ENCODE measurements at regions not wholly inside any gene's neighbourhood (a gene's known extent, or its start where the extent isn't known, plus 50 kb on each side); places are given as distances from the start of the nearest gene placed in this dataset.

DNA sequence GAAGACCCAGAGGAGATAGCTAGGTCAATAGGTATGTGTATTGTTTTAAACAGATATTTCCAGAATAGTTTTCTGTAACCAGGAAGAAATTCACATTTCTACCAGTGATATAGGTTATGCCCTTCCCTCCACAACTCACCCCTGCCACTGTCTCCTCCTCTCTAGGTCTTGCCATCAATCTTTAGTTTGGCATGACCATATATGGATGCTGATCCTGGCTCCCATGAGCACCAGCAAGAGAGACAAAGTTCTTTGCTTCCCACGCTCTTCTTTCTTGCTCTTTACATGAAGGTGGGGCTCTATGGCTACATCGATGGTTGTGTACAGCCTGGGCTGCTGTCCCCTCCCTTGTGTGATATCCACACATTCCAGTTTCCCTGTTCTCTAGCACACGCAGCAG lies 459.4 kb upstream of the ID4 start:
- H3K36me3 ChIP-seq (ENCODE audit: insufficient read depth, low read length) = no peaks in the 10 kb centered on the region
- no peaks in the 10 kb centered on the region for H3K4me1 ChIP-seq (ENCODE audit: insufficient read depth, low read length, severe bottlenecking)
- no peaks in the 10 kb centered on the region for H3K79me2 ChIP-seq (ENCODE audit: insufficient read depth, low read length)
- no peaks in the 10 kb centered on the region for H3K27me3 ChIP-seq (ENCODE audit: insufficient read depth, low read length)
- no peak overlapping the region for H3K4me3 ChIP-seq (ENCODE audit: low read depth, low read length, poor library complexity, severe bottlenecking)
- H3F3A ChIP-seq (ENCODE audit: insufficient read depth, low read length) = no peaks in the 10 kb centered on the region
- H3K9me3 ChIP-seq (ENCODE audit: low read length) = no peaks in the 10 kb centered on the region
- H3K9me2 ChIP-seq (ENCODE audit: low read depth, low read length) = no peaks in the 10 kb centered on the region
- no peak overlapping the region for H3K9ac ChIP-seq (ENCODE audit: low read length)
- no peak overlapping the region for H3K27ac ChIP-seq (ENCODE audit: low read depth, low read length, poor library complexity, severe bottlenecking)
- no peak overlapping the region for H3K4me2 ChIP-seq (ENCODE audit: low read length)
- TF ChIP-seq, protein P1, sequence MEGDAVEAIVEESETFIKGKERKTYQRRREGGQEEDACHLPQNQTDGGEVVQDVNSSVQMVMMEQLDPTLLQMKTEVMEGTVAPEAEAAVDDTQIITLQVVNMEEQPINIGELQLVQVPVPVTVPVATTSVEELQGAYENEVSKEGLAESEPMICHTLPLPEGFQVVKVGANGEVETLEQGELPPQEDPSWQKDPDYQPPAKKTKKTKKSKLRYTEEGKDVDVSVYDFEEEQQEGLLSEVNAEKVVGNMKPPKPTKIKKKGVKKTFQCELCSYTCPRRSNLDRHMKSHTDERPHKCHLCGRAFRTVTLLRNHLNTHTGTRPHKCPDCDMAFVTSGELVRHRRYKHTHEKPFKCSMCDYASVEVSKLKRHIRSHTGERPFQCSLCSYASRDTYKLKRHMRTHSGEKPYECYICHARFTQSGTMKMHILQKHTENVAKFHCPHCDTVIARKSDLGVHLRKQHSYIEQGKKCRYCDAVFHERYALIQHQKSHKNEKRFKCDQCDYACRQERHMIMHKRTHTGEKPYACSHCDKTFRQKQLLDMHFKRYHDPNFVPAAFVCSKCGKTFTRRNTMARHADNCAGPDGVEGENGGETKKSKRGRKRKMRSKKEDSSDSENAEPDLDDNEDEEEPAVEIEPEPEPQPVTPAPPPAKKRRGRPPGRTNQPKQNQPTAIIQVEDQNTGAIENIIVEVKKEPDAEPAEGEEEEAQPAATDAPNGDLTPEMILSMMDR (IDR thresholded peaks at IDR 0.05; ENCODE audit: low read length) = no peak
- no peak overlapping the region for H2AFZ ChIP-seq (ENCODE audit: low read length)
- H4K20me1 ChIP-seq (ENCODE audit: insufficient read depth, low read length) = no peaks in the 10 kb centered on the region

DNA sequence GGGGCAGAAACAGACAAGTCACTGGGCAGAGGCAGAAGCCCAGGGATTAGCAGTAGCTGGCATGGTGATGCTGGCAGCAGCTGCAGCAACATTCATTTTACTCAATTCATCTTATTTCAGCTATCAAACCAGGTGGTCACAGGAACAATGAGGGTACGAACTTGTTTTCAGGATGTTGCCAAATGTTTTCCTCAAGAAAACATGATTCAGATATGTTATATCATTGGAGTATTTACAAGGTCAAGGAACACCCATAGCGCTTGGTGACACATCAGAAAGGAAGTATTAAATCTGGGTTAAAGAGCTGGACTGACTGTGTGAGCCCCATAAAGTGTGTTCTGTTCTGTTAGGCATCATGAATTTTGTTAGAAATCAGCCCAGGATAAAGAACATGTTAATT lies 456.9 kb upstream of the ID4 start:
- no peaks in the 10 kb centered on the region for H4K20me1 ChIP-seq (ENCODE audit: insufficient read depth, low read length)
- H3K9ac ChIP-seq (ENCODE audit: low read length) = no peak overlapping the region
- H3K9me3 ChIP-seq (ENCODE audit: low read length) = no peaks in the 10 kb centered on the region
- H3K79me2 ChIP-seq (ENCODE audit: insufficient read depth, low read length) = no peaks in the 10 kb centered on the region
- H3K4me2 ChIP-seq (ENCODE audit: low read length) = no peak overlapping the region
- H3K4me3 ChIP-seq (ENCODE audit: low read depth, low read length, poor library complexity, severe bottlenecking) = no peak overlapping the region
- H3K36me3 ChIP-seq (ENCODE audit: insufficient read depth, low read length) = no peaks in the 10 kb centered on the region
- no peak overlapping the region for H2AFZ ChIP-seq (ENCODE audit: low read length)
- H3K9me2 ChIP-seq (ENCODE audit: low read depth, low read length) = no peaks in the 10 kb centered on the region
- TF ChIP-seq, protein P1 (IDR thresholded peaks at IDR 0.05; ENCODE audit: low read length) = no peak
- TF ChIP-seq EZH2 (IDR thresholded peaks at IDR 0.05; ENCODE audit: borderline replicate concordance, low read length) = no peak
- no peaks in the 10 kb centered on the region for H3F3A ChIP-seq (ENCODE audit: insufficient read depth, low read length)
- H3K4me1 ChIP-seq (ENCODE audit: insufficient read depth, low read length, severe bottlenecking) = no peaks in the 10 kb centered on the region
- H3K27ac ChIP-seq (ENCODE audit: low read depth, low read length, poor library complexity, severe bottlenecking) = no peak overlapping the region
- no peaks in the 10 kb centered on the region for H3K27me3 ChIP-seq (ENCODE audit: insufficient read depth, low read length)

DNA sequence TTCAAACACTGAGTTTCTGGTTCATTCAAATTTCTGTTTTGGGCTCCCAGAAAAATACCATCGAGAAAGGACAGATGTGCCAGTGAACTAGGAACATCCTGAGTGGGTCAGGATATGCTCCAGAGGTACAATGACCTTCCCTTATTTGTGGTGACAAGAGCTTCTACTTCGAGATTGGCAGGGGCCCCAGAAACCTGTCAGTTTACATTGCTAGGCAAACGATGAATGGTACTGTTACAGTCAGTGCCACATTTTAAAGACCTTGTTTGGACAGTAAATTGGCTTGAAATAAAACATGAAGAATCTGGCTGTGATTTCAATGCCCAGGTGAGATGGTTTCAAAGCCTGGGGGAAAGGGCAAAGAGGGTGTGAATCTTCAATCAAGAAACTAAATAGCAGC lies 454.5 kb upstream of the ID4 start:
- no peaks in the 10 kb centered on the region for H3K9me2 ChIP-seq (ENCODE audit: low read depth, low read length)
- H3K36me3 ChIP-seq (ENCODE audit: insufficient read depth, low read length) = no peaks in the 10 kb centered on the region
- no peak overlapping the region for H3K4me2 ChIP-seq (ENCODE audit: low read length)
- TF ChIP-seq, protein P1 (IDR thresholded peaks at IDR 0.05; ENCODE audit: low read length) = no peak
- TF ChIP-seq EZH2 (IDR thresholded peaks at IDR 0.05; ENCODE audit: borderline replicate concordance, low read length) = no peak
- no peak overlapping the region for H3K9ac ChIP-seq (ENCODE audit: low read length)
- H3K9me3 ChIP-seq (ENCODE audit: low read length) = no peaks in the 10 kb centered on the region
- H3K27me3 ChIP-seq (ENCODE audit: insufficient read depth, low read length) = no peaks in the 10 kb centered on the region
- no peak overlapping the region for H3K27ac ChIP-seq (ENCODE audit: low read depth, low read length, poor library complexity, severe bottlenecking)
- no peak overlapping the region for H2AFZ ChIP-seq (ENCODE audit: low read length)
- H3F3A ChIP-seq (ENCODE audit: insufficient read depth, low read length) = no peaks in the 10 kb centered on the region
- no peak overlapping the region for H3K4me3 ChIP-seq (ENCODE audit: low read depth, low read length, poor library complexity, severe bottlenecking)
- no peaks in the 10 kb centered on the region for H3K79me2 ChIP-seq (ENCODE audit: insufficient read depth, low read length)
- no peaks in the 10 kb centered on the region for H3K4me1 ChIP-seq (ENCODE audit: insufficient read depth, low read length, severe bottlenecking)
- no peaks in the 10 kb centered on the region for H4K20me1 ChIP-seq (ENCODE audit: insufficient read depth, low read length)

Measured in OCI-LY1 (cell line).